GM12892 (cell line): ENCODE measurements at regions not wholly inside any gene's neighbourhood (a gene's known extent, or its start where the extent isn't known, plus 50 kb on each side); places are given as distances from the start of the nearest gene placed in this dataset.

ENCODE experiments used
- POLR2AphosphoS5 ChIP-seq: IDR thresholded peaks from 2 replicates; pipeline ENCODE4 v1.6.1; 2011; ENCODE audit warnings: low read depth, low read length, control low read depth
- TAF1 ChIP-seq: IDR thresholded peaks from 2 replicates; pipeline ENCODE4 v1.6.1; 2011; ENCODE audit warnings: low read depth, mild to moderate bottlenecking, control low read depth, low read length, borderline replicate concordance

GRCh38 chr2:111716905-111717775 lies 166.9 kb downstream of the ANAPC1 start:
- TF ChIP-seq TAF1 (no peak), POLR2AphosphoS5 (no peak)
